ENCODE measurements at regions not wholly inside any gene's neighbourhood (a gene's known extent, or its start where the extent isn't known, plus 50 kb on each side); places are given as distances from the start of the nearest gene placed in this dataset.

DNA sequence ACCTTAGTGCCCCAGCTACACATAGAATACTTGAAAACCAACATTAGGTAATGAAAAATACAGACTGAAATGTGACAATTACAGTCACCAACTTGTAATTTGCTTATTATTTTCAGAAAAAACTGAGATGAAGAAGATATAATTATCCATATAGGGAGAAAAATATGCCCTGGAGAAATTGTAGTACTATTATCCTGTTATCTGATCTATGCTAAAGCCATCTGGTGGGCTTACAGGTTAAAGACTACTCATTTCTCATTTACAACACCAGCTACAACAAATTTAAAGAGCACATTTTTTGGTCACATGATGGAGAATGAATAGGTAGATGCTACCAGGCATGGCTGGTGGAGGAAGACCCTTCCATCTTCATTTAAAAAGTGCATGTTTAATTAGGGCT is 79.6 kb upstream of the NYAP2 start:
- TF ChIP-seq, protein P1, sequence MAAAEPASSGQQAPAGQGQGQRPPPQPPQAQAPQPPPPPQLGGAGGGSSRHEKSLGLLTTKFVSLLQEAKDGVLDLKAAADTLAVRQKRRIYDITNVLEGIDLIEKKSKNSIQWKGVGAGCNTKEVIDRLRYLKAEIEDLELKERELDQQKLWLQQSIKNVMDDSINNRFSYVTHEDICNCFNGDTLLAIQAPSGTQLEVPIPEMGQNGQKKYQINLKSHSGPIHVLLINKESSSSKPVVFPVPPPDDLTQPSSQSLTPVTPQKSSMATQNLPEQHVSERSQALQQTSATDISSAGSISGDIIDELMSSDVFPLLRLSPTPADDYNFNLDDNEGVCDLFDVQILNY (CRISPR knock-in tag; IDR thresholded peaks at IDR 0.05): no peak
- TF ChIP-seq, protein P2, sequence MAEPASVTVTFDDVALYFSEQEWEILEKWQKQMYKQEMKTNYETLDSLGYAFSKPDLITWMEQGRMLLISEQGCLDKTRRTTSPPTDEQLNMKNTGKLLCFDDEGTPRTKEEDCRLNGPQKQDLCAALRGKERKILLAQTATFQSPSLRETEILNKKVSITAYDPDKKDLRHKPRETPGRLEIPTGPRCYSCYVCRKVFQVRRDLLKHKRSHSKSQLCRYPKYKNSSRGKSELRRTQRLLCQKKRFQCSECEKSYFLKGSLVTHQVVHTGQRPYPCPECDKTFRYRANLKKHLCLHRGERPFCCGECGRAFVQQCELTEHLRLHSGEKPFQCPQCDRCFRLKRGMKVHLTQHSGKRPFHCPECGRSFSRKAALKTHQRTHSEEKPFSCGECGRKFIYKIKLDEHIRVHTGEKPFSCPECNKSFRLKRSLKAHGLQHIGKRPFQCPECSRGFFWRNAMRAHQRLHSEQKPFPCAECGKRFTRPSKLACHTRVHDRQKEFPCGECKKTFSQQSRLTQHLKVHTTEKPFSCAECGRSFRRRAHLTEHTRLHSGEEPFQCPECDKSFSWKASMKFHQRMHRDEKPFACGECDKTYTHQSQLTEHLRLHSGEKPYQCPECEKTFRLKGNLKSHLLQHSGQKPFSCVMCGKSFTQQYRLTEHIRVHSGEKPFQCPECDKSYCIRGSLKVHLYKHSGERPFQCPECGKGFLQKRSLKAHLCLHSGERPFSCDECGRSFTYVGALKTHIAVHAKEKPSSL (CRISPR knock-in tag; conservative IDR thresholded peaks at IDR 0.05): no peak
- TF ChIP-seq, protein P3, sequence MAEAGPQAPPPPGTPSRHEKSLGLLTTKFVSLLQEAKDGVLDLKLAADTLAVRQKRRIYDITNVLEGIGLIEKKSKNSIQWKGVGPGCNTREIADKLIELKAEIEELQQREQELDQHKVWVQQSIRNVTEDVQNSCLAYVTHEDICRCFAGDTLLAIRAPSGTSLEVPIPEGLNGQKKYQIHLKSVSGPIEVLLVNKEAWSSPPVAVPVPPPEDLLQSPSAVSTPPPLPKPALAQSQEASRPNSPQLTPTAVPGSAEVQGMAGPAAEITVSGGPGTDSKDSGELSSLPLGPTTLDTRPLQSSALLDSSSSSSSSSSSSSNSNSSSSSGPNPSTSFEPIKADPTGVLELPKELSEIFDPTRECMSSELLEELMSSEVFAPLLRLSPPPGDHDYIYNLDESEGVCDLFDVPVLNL (CRISPR knock-in tag; IDR thresholded peaks at IDR 0.05; ENCODE audit: borderline replicate concordance, low read depth): no peak
- TF ChIP-seq, protein P4, sequence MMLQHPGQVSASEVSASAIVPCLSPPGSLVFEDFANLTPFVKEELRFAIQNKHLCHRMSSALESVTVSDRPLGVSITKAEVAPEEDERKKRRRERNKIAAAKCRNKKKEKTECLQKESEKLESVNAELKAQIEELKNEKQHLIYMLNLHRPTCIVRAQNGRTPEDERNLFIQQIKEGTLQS (CRISPR knock-in tag; conservative IDR thresholded peaks at IDR 0.05): no peak
- TF ChIP-seq, protein P5, sequence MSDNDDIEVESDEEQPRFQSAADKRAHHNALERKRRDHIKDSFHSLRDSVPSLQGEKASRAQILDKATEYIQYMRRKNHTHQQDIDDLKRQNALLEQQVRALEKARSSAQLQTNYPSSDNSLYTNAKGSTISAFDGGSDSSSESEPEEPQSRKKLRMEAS (CRISPR knock-in tag; IDR thresholded peaks at IDR 0.05): no peak
- TF ChIP-seq ESRRA (CRISPR knock-in tag; IDR thresholded peaks at IDR 0.05; ENCODE audit: borderline replicate concordance): no peak
- no peak for TF ChIP-seq CREM (CRISPR knock-in tag; IDR thresholded peaks at IDR 0.05)
- TF ChIP-seq, protein P6, sequence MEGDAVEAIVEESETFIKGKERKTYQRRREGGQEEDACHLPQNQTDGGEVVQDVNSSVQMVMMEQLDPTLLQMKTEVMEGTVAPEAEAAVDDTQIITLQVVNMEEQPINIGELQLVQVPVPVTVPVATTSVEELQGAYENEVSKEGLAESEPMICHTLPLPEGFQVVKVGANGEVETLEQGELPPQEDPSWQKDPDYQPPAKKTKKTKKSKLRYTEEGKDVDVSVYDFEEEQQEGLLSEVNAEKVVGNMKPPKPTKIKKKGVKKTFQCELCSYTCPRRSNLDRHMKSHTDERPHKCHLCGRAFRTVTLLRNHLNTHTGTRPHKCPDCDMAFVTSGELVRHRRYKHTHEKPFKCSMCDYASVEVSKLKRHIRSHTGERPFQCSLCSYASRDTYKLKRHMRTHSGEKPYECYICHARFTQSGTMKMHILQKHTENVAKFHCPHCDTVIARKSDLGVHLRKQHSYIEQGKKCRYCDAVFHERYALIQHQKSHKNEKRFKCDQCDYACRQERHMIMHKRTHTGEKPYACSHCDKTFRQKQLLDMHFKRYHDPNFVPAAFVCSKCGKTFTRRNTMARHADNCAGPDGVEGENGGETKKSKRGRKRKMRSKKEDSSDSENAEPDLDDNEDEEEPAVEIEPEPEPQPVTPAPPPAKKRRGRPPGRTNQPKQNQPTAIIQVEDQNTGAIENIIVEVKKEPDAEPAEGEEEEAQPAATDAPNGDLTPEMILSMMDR (IDR thresholded peaks at IDR 0.05): no peak
- TF ChIP-seq ZNF121 (CRISPR knock-in tag; IDR thresholded peaks at IDR 0.05): no peak
- TF ChIP-seq, protein P7, sequence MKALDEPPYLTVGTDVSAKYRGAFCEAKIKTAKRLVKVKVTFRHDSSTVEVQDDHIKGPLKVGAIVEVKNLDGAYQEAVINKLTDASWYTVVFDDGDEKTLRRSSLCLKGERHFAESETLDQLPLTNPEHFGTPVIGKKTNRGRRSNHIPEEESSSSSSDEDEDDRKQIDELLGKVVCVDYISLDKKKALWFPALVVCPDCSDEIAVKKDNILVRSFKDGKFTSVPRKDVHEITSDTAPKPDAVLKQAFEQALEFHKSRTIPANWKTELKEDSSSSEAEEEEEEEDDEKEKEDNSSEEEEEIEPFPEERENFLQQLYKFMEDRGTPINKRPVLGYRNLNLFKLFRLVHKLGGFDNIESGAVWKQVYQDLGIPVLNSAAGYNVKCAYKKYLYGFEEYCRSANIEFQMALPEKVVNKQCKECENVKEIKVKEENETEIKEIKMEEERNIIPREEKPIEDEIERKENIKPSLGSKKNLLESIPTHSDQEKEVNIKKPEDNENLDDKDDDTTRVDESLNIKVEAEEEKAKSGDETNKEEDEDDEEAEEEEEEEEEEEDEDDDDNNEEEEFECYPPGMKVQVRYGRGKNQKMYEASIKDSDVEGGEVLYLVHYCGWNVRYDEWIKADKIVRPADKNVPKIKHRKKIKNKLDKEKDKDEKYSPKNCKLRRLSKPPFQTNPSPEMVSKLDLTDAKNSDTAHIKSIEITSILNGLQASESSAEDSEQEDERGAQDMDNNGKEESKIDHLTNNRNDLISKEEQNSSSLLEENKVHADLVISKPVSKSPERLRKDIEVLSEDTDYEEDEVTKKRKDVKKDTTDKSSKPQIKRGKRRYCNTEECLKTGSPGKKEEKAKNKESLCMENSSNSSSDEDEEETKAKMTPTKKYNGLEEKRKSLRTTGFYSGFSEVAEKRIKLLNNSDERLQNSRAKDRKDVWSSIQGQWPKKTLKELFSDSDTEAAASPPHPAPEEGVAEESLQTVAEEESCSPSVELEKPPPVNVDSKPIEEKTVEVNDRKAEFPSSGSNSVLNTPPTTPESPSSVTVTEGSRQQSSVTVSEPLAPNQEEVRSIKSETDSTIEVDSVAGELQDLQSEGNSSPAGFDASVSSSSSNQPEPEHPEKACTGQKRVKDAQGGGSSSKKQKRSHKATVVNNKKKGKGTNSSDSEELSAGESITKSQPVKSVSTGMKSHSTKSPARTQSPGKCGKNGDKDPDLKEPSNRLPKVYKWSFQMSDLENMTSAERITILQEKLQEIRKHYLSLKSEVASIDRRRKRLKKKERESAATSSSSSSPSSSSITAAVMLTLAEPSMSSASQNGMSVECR (CRISPR knock-in tag; IDR thresholded peaks at IDR 0.05; ENCODE audit: borderline replicate concordance): no peak
- no peak for TF ChIP-seq TP53 (CRISPR knock-in tag; IDR thresholded peaks at IDR 0.05)
- TF ChIP-seq KAT7 (CRISPR knock-in tag; IDR thresholded peaks at IDR 0.05; ENCODE audit: borderline replicate concordance): no peak

Data from WTC11 (cell line).